Stomach (tissue), 8 donors: ENCODE measurements at regions not wholly inside any gene's neighbourhood (a gene's known extent, or its start where the extent isn't known, plus 50 kb on each side); places are given as distances from the start of the nearest gene placed in this dataset.

Experiments
- DNase-seq, 2 donors: peaks; one replicate each; pipeline versions ENCODE4 v3.0.0 to v3.0.0-alpha.2; 2013 to 2019
- H3K27ac ChIP-seq, 5 donors: fragments of 200-600 bp in 4 of 5; sonication (generic) in 4 of 5; one replicate each; pipeline ENCODE4 v1.5.1; 2013 to 2019; ENCODE audit warnings: mild to moderate bottlenecking in 1 of 5, moderate library complexity in 1 of 5
- H3K27me3 ChIP-seq, 3 donors: fragments of 200-600 bp; sonication (generic); one replicate each; pipeline ENCODE4 v1.5.1; 2017 to 2019; ENCODE audit warnings: mixed run types in 1 of 3
- H3K36me3 ChIP-seq, 4 donors: fragments of 200-600 bp; sonication (generic); 1 replicate in 3 of 4; 2 replicates in 1 of 4; pipeline ENCODE4 v1.5.1; 2016 to 2019
- H3K4me1 ChIP-seq, 4 donors: fragments of 200-600 bp; sonication (generic); one replicate each; pipeline ENCODE4 v1.5.1; 2016 to 2019
- H3K4me3 ChIP-seq, 4 donors: fragments of 200-600 bp; sonication (generic) in 3 of 4; one replicate each; pipeline ENCODE4 v1.5.1; 2016 to 2019; ENCODE audit warnings: mild to moderate bottlenecking in 1 of 4
- H3K9me3 ChIP-seq, 4 donors: fragments of 200-600 bp; sonication (generic); one replicate each; pipeline ENCODE4 v1.5.1; 2016 to 2019
- EP300 ChIP-seq: sonication (generic); formaldehyde crosslinking; IDR thresholded peaks from one replicate; pipeline ENCODE4 v1.6.1; 2017; ENCODE audit warnings: antibody characterized with exemption
- POLR2A ChIP-seq, 4 donors: fragments of 450-650 bp; IDR thresholded peaks; one replicate each; pipeline ENCODE4 v1.6.1; 2016; ENCODE audit warnings: antibody characterized with exemption in 4 of 4, control low read depth in 2 of 4, mild to moderate bottlenecking in 1 of 4, moderate library complexity in 1 of 4
- POLR2AphosphoS5 ChIP-seq, 3 donors: sonication (generic); formaldehyde crosslinking; IDR thresholded peaks; one replicate each; pipeline ENCODE4 v1.6.1; 2016; ENCODE audit warnings: antibody characterized with exemption in 3 of 3
- WGBS, 5 donors: extraction: QIAGEN DNeasy Blood & Tissue Kit in 3 of 5; methylation state at CpG; one replicate each; pipeline versions ENCODE4 v1.1.5 to v1.1.7; 2013 to 2018; 5-methylcytosine and 5-hydroxymethylcytosine counted together
- intact Hi-C: fragments of 100-400 bp; cut with DNase I; formaldehyde crosslinking; loops from one replicate; pipeline ENCODE4 v1.15.1; 2023; ENCODE audit warnings: low total_unique reads
- TF ChIP-seq, protein P1 (sequence below), 7 experiments: fragments of 450-650 bp in 4 of 7; fragments of 200-600 bp in 3 of 7; sonication (generic) in 3 of 7; IDR thresholded peaks; one replicate each; pipeline ENCODE4 v1.5.1; 2016 to 2019; ENCODE audit warnings: antibody characterized with exemption in 7 of 7, control low read depth in 2 of 7, mild to moderate bottlenecking in 1 of 7
- donor health status: healthy with polysubstance abuse.
- donor health status: Bipolar disorder and iron deficiency.
- donor health status: healthy.

- H3K4me3 ChIP-seq, result no peak overlapping the region
- TF ChIP-seq EP300 (no peak), POLR2AphosphoS5 (IDR thresholded peaks at IDR 0.05) (no peak), POLR2A (IDR thresholded peaks at IDR 0.05) (no peak)
- TF ChIP-seq, protein P1, sequence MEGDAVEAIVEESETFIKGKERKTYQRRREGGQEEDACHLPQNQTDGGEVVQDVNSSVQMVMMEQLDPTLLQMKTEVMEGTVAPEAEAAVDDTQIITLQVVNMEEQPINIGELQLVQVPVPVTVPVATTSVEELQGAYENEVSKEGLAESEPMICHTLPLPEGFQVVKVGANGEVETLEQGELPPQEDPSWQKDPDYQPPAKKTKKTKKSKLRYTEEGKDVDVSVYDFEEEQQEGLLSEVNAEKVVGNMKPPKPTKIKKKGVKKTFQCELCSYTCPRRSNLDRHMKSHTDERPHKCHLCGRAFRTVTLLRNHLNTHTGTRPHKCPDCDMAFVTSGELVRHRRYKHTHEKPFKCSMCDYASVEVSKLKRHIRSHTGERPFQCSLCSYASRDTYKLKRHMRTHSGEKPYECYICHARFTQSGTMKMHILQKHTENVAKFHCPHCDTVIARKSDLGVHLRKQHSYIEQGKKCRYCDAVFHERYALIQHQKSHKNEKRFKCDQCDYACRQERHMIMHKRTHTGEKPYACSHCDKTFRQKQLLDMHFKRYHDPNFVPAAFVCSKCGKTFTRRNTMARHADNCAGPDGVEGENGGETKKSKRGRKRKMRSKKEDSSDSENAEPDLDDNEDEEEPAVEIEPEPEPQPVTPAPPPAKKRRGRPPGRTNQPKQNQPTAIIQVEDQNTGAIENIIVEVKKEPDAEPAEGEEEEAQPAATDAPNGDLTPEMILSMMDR (IDR thresholded peaks at IDR 0.05), result no peak
- no peak for DNase-seq
- WGBS, 5 donors, result 75 to 85% (median 77%) methylated on average over 2 of the region's 2 CpGs
- no peaks in the 10 kb centered on the region for H3K36me3 ChIP-seq
- H3K27me3 ChIP-seq, result no peaks in the 10 kb centered on the region
- H3K9me3 ChIP-seq, result peaks cover 0 to 16% (median 9%) of the 10 kb centered on the region in 4 donors
- H3K4me1 ChIP-seq, result no peaks in the 10 kb centered on the region
- H3K27ac ChIP-seq, result no peak overlapping the region
- intact Hi-C loops, result no loop called here
These were observed 2055.1 kb upstream of the CELF4 start for GRCh38 chr18:39620551-39621168.

- H3K4me1 ChIP-seq, result no peaks in the 10 kb centered on the region
- no peaks in the 10 kb centered on the region for H3K27me3 ChIP-seq
- H3K4me3 ChIP-seq, result no peak overlapping the region
- H3K27ac ChIP-seq, result no peak overlapping the region
- WGBS, 5 donors, result 95 to 100% (median 97%) methylated on average over 13 to 33 of the region's 33 CpGs
- peaks cover 0 to 16% (median 9%) of the 10 kb centered on the region in 4 donors for H3K9me3 ChIP-seq
- no peak for DNase-seq
- H3K36me3 ChIP-seq, result no peaks in the 10 kb centered on the region
- intact Hi-C loops, result no loop called here
- TF ChIP-seq, protein P1 (IDR thresholded peaks at IDR 0.05), result no peak
- no peak for TF ChIP-seq POLR2A (IDR thresholded peaks at IDR 0.05)
These were observed 2052.8 kb upstream of the CELF4 start for GRCh38 chr18:39618265-39619003.

DNA sequence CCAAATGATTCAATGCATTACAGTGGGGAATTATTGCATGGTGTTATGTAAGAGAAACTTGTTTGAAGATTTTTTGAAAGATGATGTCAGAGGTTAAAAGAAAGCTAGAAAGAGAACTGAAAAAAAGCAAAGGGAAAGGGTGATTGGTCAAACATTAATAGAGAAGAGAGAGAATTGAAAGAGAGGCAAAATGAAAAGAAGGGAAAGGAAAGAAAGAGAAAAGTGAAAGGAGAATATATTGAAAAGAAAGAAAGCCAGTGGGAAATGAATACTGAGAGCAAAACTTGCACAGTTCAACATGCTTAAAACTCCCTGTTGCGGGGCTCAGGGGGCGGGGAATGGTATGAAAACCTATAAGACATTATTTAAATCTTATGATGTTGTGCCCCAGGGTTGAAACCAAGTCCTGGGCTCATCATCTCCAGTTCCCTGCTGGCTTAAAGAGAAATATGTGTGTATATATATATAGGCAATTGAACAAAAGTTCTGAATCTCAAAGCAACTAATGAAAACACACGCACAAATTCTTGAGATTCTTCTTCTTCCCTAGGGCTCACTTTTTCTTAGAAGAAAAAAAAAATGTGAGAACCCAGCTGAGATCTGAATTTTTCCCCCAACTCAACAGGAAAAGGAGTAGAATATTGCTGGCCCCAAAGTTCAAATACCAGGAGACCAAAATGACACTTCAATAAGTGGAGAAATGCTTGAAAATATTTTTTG, 2045.9 kb upstream of the CELF4 start:
- intact Hi-C loops, result no loop called here
- H3K27ac ChIP-seq, result no peak overlapping the region
- H3K4me1 ChIP-seq, result no peaks in the 10 kb centered on the region
- TF ChIP-seq EP300 (no peak), POLR2A (IDR thresholded peaks at IDR 0.05) (no peak), POLR2AphosphoS5 (IDR thresholded peaks at IDR 0.05) (no peak)
- TF ChIP-seq, protein P1 (IDR thresholded peaks at IDR 0.05), result no peak
- no peak overlapping the region for H3K4me3 ChIP-seq
- no peaks in the 10 kb centered on the region for H3K36me3 ChIP-seq
- no peaks in the 10 kb centered on the region for H3K27me3 ChIP-seq
- no peak for DNase-seq
- H3K9me3 ChIP-seq, result no peaks in the 10 kb centered on the region
- WGBS, 5 donors, result 71 to 90% (median 87%) methylated on average over 3 of the region's 3 CpGs

DNA sequence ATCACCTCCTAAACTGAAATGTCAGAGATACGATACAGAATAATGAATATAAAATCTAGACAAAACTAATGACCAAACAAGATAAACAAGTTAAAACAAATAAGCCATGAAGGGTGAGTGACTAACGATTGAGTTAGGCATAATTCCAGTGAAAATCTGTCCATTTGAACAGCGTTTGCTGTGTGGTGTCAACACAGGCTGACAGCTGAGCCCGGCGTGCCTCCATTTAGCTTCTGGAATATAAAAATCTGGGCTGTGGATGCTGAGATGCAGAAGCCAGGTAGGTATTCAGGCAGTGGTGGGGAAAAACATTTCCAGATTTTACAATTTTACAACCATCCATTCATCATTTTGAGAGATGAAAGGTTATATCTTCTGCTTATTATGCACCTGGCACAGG, 2041.4 kb upstream of the CELF4 start:
- no peaks in the 10 kb centered on the region for H3K9me3 ChIP-seq
- H3K27ac ChIP-seq, result no peak overlapping the region
- WGBS, 5 donors, result 24 to 44% (median 43%) methylated on average over 5 of the region's 5 CpGs
- no peaks in the 10 kb centered on the region for H3K36me3 ChIP-seq
- no peak for DNase-seq
- TF ChIP-seq, protein P1 (IDR thresholded peaks at IDR 0.05), result no peak
- TF ChIP-seq EP300 (no peak), POLR2AphosphoS5 (IDR thresholded peaks at IDR 0.05) (no peak), POLR2A (IDR thresholded peaks at IDR 0.05) (no peak)
- no peaks in the 10 kb centered on the region for H3K27me3 ChIP-seq
- no peaks in the 10 kb centered on the region for H3K4me1 ChIP-seq
- H3K4me3 ChIP-seq, result no peak overlapping the region
- intact Hi-C loops, result no loop called here
